Hepatocyte (in vitro differentiated cells): ENCODE measurements at regions not wholly inside any gene's neighbourhood (a gene's known extent, or its start where the extent isn't known, plus 50 kb on each side); places are given as distances from the start of the nearest gene placed in this dataset.

ENCODE experiments used
- DNase-seq: peaks from one replicate; pipeline ENCODE4 v3.0.0-alpha.2; 2016; ENCODE audit warnings: low spot score
- H2AFZ ChIP-seq: fragments of 200-600 bp; sonication (generic); 2 replicates; pipeline ENCODE4 v1.6.0; 2016; ENCODE audit warnings: antibody characterized with exemption, mild to moderate bottlenecking
- H3K27ac ChIP-seq: fragments of 200-600 bp; sonication (generic); 2 replicates; pipeline ENCODE4 v1.5.1; 2016; ENCODE audit warnings: mild to moderate bottlenecking
- H3K27me3 ChIP-seq: fragments of 200-600 bp; sonication (generic); 2 replicates; pipeline ENCODE4 v1.6.1; 2016
- H3K36me3 ChIP-seq: fragments of 200-600 bp; sonication (generic); replicated peaks from 2 replicates; pipeline ENCODE4 v1.5.1; 2016; ENCODE audit warnings: low read depth; ENCODE audit not compliant: insufficient read depth
- H3K4me1 ChIP-seq: fragments of 200-600 bp; sonication (generic); 2 replicates; pipeline ENCODE4 v1.5.1; 2016; ENCODE audit warnings: mild to moderate bottlenecking, moderate library complexity; ENCODE audit not compliant: insufficient read depth
- H3K4me2 ChIP-seq: fragments of 200-600 bp; sonication (generic); 2 replicates; pipeline ENCODE4 v1.6.0; 2016
- H3K4me3 ChIP-seq: fragments of 200-600 bp; sonication (generic); 2 replicates; pipeline ENCODE4 v1.5.1; 2016; ENCODE audit warnings: mild to moderate bottlenecking
- H3K79me2 ChIP-seq: fragments of 200-600 bp; sonication (generic); 2 replicates; pipeline ENCODE4 v1.6.0; 2017; ENCODE audit warnings: mild to moderate bottlenecking
- H3K9me2 ChIP-seq: fragments of 200-600 bp; sonication (generic); replicated peaks from 2 replicates; pipeline ENCODE4 v1.6.0; 2017; ENCODE audit warnings: mild to moderate bottlenecking; ENCODE audit not compliant: insufficient read depth
- H3K9me3 ChIP-seq: fragments of 200-600 bp; sonication (generic); 2 replicates; pipeline ENCODE4 v1.5.1; 2016; ENCODE audit warnings: low read depth, mild to moderate bottlenecking
- H4K20me1 ChIP-seq: fragments of 200-600 bp; sonication (generic); 2 replicates; pipeline ENCODE4 v1.6.0; 2016; ENCODE audit warnings: mild to moderate bottlenecking; ENCODE audit not compliant: insufficient read depth, poor library complexity, severe bottlenecking
- CTCF ChIP-seq: fragments of 200-600 bp; sonication (generic); IDR thresholded peaks from 2 replicates; pipeline ENCODE4 v1.5.1; 2016; ENCODE audit warnings: antibody characterized with exemption, mild to moderate bottlenecking; ENCODE audit not compliant: poor library complexity
- EZH2 ChIP-seq: fragments of 200-600 bp; sonication (generic); IDR thresholded peaks from 2 replicates; pipeline ENCODE4 v1.6.1; 2016; ENCODE audit warnings: antibody characterized with exemption, mild to moderate bottlenecking, borderline replicate concordance
- EZH2phosphoT487 ChIP-seq: fragments of 200-600 bp; sonication (generic); IDR thresholded peaks from one replicate; pipeline ENCODE4 v1.6.1; 2018; ENCODE audit warnings: antibody characterized with exemption, mild to moderate bottlenecking, low read depth, moderate library complexity; ENCODE audit not compliant: unreplicated experiment, severe bottlenecking
- WGBS: methylation state at CpG from one replicate; pipeline ENCODE4 v1.1.6; 2016; ENCODE audit warnings: low lambda C conversion rate; ENCODE audit errors: missing lambda C conversion rate; 5-methylcytosine and 5-hydroxymethylcytosine counted together

GRCh38 chr17:13989138-13989537 lies 80.2 kb upstream of the COX10 start:
- WGBS = 38% methylated on average over 4 of the region's 4 CpGs
- Histone ChIP-seq H3K36me3 (no peaks in the 10 kb centered on the region), H3K4me1 (no peaks in the 10 kb centered on the region), H3K4me2 (no peak overlapping the region), H3K27me3 (no peaks in the 10 kb centered on the region), H3K27ac (no peak overlapping the region), H4K20me1 (no peaks in the 10 kb centered on the region), H3K9me2 (no peaks in the 10 kb centered on the region), H3K79me2 (no peaks in the 10 kb centered on the region), H2AFZ (no peak overlapping the region), H3K4me3 (no peak overlapping the region), H3K9me3 (no peaks in the 10 kb centered on the region)
- TF ChIP-seq EZH2phosphoT487 = no peak
- TF ChIP-seq EZH2 = no peak
- TF ChIP-seq CTCF = no peak
- no peak for DNase-seq

GRCh38 chr17:13993106-13993505 lies 76.2 kb upstream of the COX10 start:
- no peaks in the 10 kb centered on the region for H3K9me3 ChIP-seq
- TF ChIP-seq EZH2 (no peak), EZH2phosphoT487 (no peak), CTCF (no peak)

GRCh38 chr17:13994050-13994449 lies 75.3 kb upstream of the COX10 start:
- Histone ChIP-seq H3K4me2 (no peak overlapping the region), H3K4me3 (no peak overlapping the region), H2AFZ (no peak overlapping the region), H4K20me1 (no peaks in the 10 kb centered on the region), H3K79me2 (no peaks in the 10 kb centered on the region), H3K9me3 (no peaks in the 10 kb centered on the region), H3K4me1 (no peaks in the 10 kb centered on the region), H3K27ac (no peak overlapping the region), H3K36me3 (no peaks in the 10 kb centered on the region), H3K27me3 (no peaks in the 10 kb centered on the region), H3K9me2 (no peaks in the 10 kb centered on the region)
- DNase-seq = no peak
- no peak for TF ChIP-seq EZH2phosphoT487
- TF ChIP-seq CTCF = no peak
- no peak for TF ChIP-seq EZH2
- WGBS = 86% methylated on average over 6 of the region's 6 CpGs

More at GRCh38 chr17:13993106-13993505, 76.2 kb upstream of the COX10 start:
- H3K27ac ChIP-seq = no peak overlapping the region
- WGBS = 82% methylated on average over 6 of the region's 6 CpGs
- no peaks in the 10 kb centered on the region for H3K79me2 ChIP-seq
- H4K20me1 ChIP-seq = no peaks in the 10 kb centered on the region
- no peaks in the 10 kb centered on the region for H3K36me3 ChIP-seq
- H3K4me2 ChIP-seq = no peak overlapping the region
- H3K4me1 ChIP-seq = no peaks in the 10 kb centered on the region
- DNase-seq = no peak
- no peak overlapping the region for H3K4me3 ChIP-seq
- no peak overlapping the region for H2AFZ ChIP-seq
- no peaks in the 10 kb centered on the region for H3K27me3 ChIP-seq
- H3K9me2 ChIP-seq = no peaks in the 10 kb centered on the region

GRCh38 chr17:13995856-13996271 lies 73.4 kb upstream of the COX10 start:
- Histone ChIP-seq H3K4me3 (no peak overlapping the region), H3K27ac (no peak overlapping the region), H3K79me2 (no peaks in the 10 kb centered on the region), H3K4me2 (peak overlapping the region; percentile 52), H3K27me3 (no peaks in the 10 kb centered on the region), H2AFZ (no peak overlapping the region), H3K9me2 (no peaks in the 10 kb centered on the region), H3K36me3 (no peaks in the 10 kb centered on the region), H3K9me3 (no peaks in the 10 kb centered on the region), H3K4me1 (no peaks in the 10 kb centered on the region), H4K20me1 (no peaks in the 10 kb centered on the region)
- 39% methylated on average over 4 of the region's 4 CpGs for WGBS
- DNase-seq = no peak
- TF ChIP-seq EZH2 (no peak), CTCF (no peak), EZH2phosphoT487 (no peak)
